ENCODE measurements at regions not wholly inside any gene's neighbourhood (a gene's known extent, or its start where the extent isn't known, plus 50 kb on each side); places are given as distances from the start of the nearest gene placed in this dataset.

GRCh38 chr16:61270726-61271125, 765.5 kb downstream of the CDH8 start:
- peaks cover 6% of the 10 kb centered on the region for H3K27me3 ChIP-seq (ENCODE audit: insufficient read depth, low read depth, severe bottlenecking)
- no peaks in the 10 kb centered on the region for H3K9me3 ChIP-seq (ENCODE audit: severe bottlenecking)
- no peak for DNase-seq
- H3K27ac ChIP-seq: no peak overlapping the region
- H3K36me3 ChIP-seq: no peaks in the 10 kb centered on the region
- H3K4me3 ChIP-seq (ENCODE audit: low read depth, low read length): no peak overlapping the region
- no peak for TF ChIP-seq CTCF (IDR thresholded peaks at IDR 0.05; ENCODE audit: low read depth, low read length)

GRCh38 chr16:61263400-61263799, 772.8 kb downstream of the CDH8 start:
- Histone ChIP-seq H3K27me3 (ENCODE audit: insufficient read depth, low read depth, severe bottlenecking) (peaks cover 13% of the 10 kb centered on the region), H3K27ac (no peak overlapping the region), H3K36me3 (no peaks in the 10 kb centered on the region), H3K9me3 (ENCODE audit: severe bottlenecking) (no peaks in the 10 kb centered on the region), H3K4me3 (ENCODE audit: low read depth, low read length) (no peak overlapping the region)
- no peak for TF ChIP-seq CTCF (IDR thresholded peaks at IDR 0.05; ENCODE audit: low read depth, low read length)
- DNase-seq: no peak

GRCh38 chr16:61261315-61261714, 774.9 kb downstream of the CDH8 start:
- DNase-seq: no peak
- H3K9me3 ChIP-seq (ENCODE audit: severe bottlenecking): no peaks in the 10 kb centered on the region
- H3K27me3 ChIP-seq (ENCODE audit: insufficient read depth, low read depth, severe bottlenecking): peaks cover 12% of the 10 kb centered on the region
- H3K36me3 ChIP-seq: no peaks in the 10 kb centered on the region
- no peak overlapping the region for H3K27ac ChIP-seq
- TF ChIP-seq CTCF (IDR thresholded peaks at IDR 0.05; ENCODE audit: low read depth, low read length): no peak
- H3K4me3 ChIP-seq (ENCODE audit: low read depth, low read length): no peak overlapping the region

- H3K27me3 ChIP-seq (ENCODE audit: insufficient read depth, low read depth, severe bottlenecking): peaks cover 28% of the 10 kb centered on the region
- no peak overlapping the region for H3K27ac ChIP-seq
- no peak for DNase-seq
- no peak for TF ChIP-seq CTCF (IDR thresholded peaks at IDR 0.05; ENCODE audit: low read depth, low read length)
- H3K9me3 ChIP-seq (ENCODE audit: severe bottlenecking): no peaks in the 10 kb centered on the region
- no peaks in the 10 kb centered on the region for H3K36me3 ChIP-seq
- H3K4me3 ChIP-seq (ENCODE audit: low read depth, low read length): no peak overlapping the region
Observed at GRCh38 chr16:61246592-61246991, 789.6 kb downstream of the CDH8 start.

- no peak overlapping the region for H3K27ac ChIP-seq
- H3K36me3 ChIP-seq: no peaks in the 10 kb centered on the region
- H3K27me3 ChIP-seq (ENCODE audit: insufficient read depth, low read depth, severe bottlenecking): peaks cover 26% of the 10 kb centered on the region
- no peak for TF ChIP-seq CTCF (IDR thresholded peaks at IDR 0.05; ENCODE audit: low read depth, low read length)
- H3K9me3 ChIP-seq (ENCODE audit: severe bottlenecking): no peaks in the 10 kb centered on the region
- DNase-seq: no peak
- no peak overlapping the region for H3K4me3 ChIP-seq (ENCODE audit: low read depth, low read length)
Observed at GRCh38 chr16:61243954-61244353, 792.3 kb downstream of the CDH8 start.

GRCh38 chr16:61237884-61238485, 798.3 kb downstream of the CDH8 start:
- Histone ChIP-seq H3K9me3 (ENCODE audit: severe bottlenecking) (no peaks in the 10 kb centered on the region), H3K27me3 (ENCODE audit: insufficient read depth, low read depth, severe bottlenecking) (peaks cover 12% of the 10 kb centered on the region), H3K27ac (no peak overlapping the region), H3K36me3 (no peaks in the 10 kb centered on the region), H3K4me3 (ENCODE audit: low read depth, low read length) (no peak overlapping the region)
- no peak for DNase-seq
- TF ChIP-seq CTCF (IDR thresholded peaks at IDR 0.05; ENCODE audit: low read depth, low read length): no peak

Measured in WERI-Rb-1 (cell line).